ENCODE measurements at regions not wholly inside any gene's neighbourhood (a gene's known extent, or its start where the extent isn't known, plus 50 kb on each side); places are given as distances from the start of the nearest gene placed in this dataset.

GRCh38 chr3:70832089-70832833, 519.8 kb upstream of the MDFIC2 start:
- Mint-ChIP-seq H3K4me1 (ENCODE audit: insufficient read depth, unreplicated experiment) (no peaks in the 10 kb centered on the region), H3K9me3 (ENCODE audit: unreplicated experiment) (no peaks in the 10 kb centered on the region), H3K27me3 (ENCODE audit: insufficient read depth, unreplicated experiment) (no peaks in the 10 kb centered on the region), H3K27ac (ENCODE audit: low read depth, unreplicated experiment) (no peak overlapping the region), H3K4me3 (ENCODE audit: unreplicated experiment) (no peak overlapping the region), H3K36me3 (ENCODE audit: insufficient read depth, unreplicated experiment) (no peaks in the 10 kb centered on the region)
- no TSS peak for BruUV-seq (replicated peaks)
- TF ChIP-seq CTCF (IDR thresholded peaks at IDR 0.05; ENCODE audit: unreplicated experiment), result no peak
- DNase-seq (ENCODE audit: unreplicated experiment), result peak; percentile 81
- CTCF ChIA-PET, result no interaction called here
- intact Hi-C loops (cut with micrococcal nuclease), result no loop called here
- POLR2A ChIA-PET, result no interaction called here

DNA sequence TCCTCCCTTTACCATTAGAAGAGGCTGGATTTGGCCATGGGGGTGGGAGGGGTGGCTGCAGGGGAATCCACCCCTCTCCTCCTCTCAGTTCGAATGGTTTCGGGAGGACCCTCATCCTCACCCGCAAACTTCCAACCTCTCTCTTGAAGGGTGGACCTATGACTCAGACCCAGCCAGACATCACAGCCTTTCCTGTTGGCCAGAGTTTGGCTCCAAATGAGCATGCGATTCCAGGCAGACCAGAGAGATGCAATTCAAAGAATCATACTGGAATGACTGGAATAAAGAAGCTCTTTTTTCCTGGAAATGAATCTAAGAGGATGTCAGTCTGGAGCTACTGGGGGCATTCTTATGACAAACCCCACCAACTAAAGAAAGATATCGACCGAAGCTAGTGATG, 516.7 kb upstream of the MDFIC2 start:
- H3K27me3 Mint-ChIP-seq (ENCODE audit: insufficient read depth, unreplicated experiment), result no peaks in the 10 kb centered on the region
- H3K9me3 Mint-ChIP-seq (ENCODE audit: unreplicated experiment), result no peaks in the 10 kb centered on the region
- H3K36me3 Mint-ChIP-seq (ENCODE audit: insufficient read depth, unreplicated experiment), result no peaks in the 10 kb centered on the region
- intact Hi-C loops (cut with micrococcal nuclease), result no loop called here
- POLR2A ChIA-PET, result no interaction called here
- TF ChIP-seq CTCF (IDR thresholded peaks at IDR 0.05; ENCODE audit: unreplicated experiment), result no peak
- BruUV-seq (replicated peaks), result no TSS peak
- H3K27ac Mint-ChIP-seq (ENCODE audit: low read depth, unreplicated experiment), result no peak overlapping the region
- CTCF ChIA-PET, result no interaction called here
- no peaks in the 10 kb centered on the region for H3K4me1 Mint-ChIP-seq (ENCODE audit: insufficient read depth, unreplicated experiment)
- peak; percentile 51 for DNase-seq (ENCODE audit: unreplicated experiment)
- H3K4me3 Mint-ChIP-seq (ENCODE audit: unreplicated experiment), result no peak overlapping the region

DNA sequence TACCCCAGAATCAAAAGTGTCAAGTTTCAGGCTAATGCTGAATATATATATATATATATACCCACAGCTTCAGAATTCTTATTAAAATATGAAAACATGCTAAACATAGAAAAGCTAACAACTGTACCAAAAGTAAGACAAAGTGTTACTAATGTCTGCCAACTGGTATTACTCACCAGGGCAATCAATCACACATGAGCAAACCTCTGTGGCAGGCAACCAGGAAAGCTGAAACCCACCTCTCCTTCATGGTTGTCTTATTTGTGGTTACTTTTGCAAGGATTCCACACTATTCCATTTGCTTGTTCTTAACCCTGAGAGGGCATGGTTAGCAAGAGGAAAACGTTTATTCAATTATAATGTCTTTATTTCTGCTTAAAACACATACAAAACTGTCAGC, 512.3 kb upstream of the MDFIC2 start:
- TF ChIP-seq CTCF (IDR thresholded peaks at IDR 0.05; ENCODE audit: unreplicated experiment), result no peak
- H3K4me3 Mint-ChIP-seq (ENCODE audit: unreplicated experiment), result no peak overlapping the region

DNA sequence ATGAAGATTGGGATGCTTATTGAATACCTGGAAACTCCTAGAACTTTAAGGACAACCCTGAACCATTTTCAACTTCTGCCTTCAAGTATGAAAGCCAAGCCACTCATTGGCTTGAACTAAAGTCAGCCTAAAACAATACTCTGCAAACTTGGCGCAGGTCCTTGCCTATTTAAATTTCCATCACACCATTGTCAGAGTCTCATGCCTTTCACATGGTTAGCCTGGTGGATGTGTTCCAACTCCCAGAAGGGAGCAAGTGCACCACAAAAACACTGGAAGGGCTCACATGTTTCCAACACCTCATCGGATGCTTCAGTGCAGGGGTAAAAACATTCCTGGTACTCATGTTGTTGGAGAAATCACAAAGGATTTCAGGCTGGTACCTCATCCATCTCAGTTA, 511.6 kb upstream of the MDFIC2 start:
- H3K4me3 Mint-ChIP-seq (ENCODE audit: unreplicated experiment), result no peak overlapping the region
- H3K4me1 Mint-ChIP-seq (ENCODE audit: insufficient read depth, unreplicated experiment), result no peaks in the 10 kb centered on the region
- POLR2A ChIA-PET, result interaction anchor here (0.7 to 0.8 kb wide), 2 partner anchors 14 to 19 kb away, joined by 3 read pairs; no protein-coding TSS in a partner anchor
- intact Hi-C loops (cut with micrococcal nuclease), result no loop called here
- H3K27me3 Mint-ChIP-seq (ENCODE audit: insufficient read depth, unreplicated experiment), result no peaks in the 10 kb centered on the region
- CTCF ChIA-PET, result no interaction called here
- DNase-seq (ENCODE audit: unreplicated experiment), result peak; percentile 23
- no peaks in the 10 kb centered on the region for H3K9me3 Mint-ChIP-seq (ENCODE audit: unreplicated experiment)
- BruUV-seq (replicated peaks), result no TSS peak
- no peak for TF ChIP-seq CTCF (IDR thresholded peaks at IDR 0.05; ENCODE audit: unreplicated experiment)
- H3K27ac Mint-ChIP-seq (ENCODE audit: low read depth, unreplicated experiment), result no peak overlapping the region
- no peaks in the 10 kb centered on the region for H3K36me3 Mint-ChIP-seq (ENCODE audit: insufficient read depth, unreplicated experiment)

More for the DNA sequence above, 512.3 kb upstream of the MDFIC2 start:
- H3K4me1 Mint-ChIP-seq (ENCODE audit: insufficient read depth, unreplicated experiment), result no peaks in the 10 kb centered on the region
- H3K36me3 Mint-ChIP-seq (ENCODE audit: insufficient read depth, unreplicated experiment), result no peaks in the 10 kb centered on the region
- intact Hi-C loops (cut with micrococcal nuclease), result no loop called here
- CTCF ChIA-PET, result interaction anchor here (1.0 kb wide), 1 partner anchor 174 kb away, joined by 3 read pairs; no protein-coding TSS in a partner anchor
- H3K9me3 Mint-ChIP-seq (ENCODE audit: unreplicated experiment), result no peaks in the 10 kb centered on the region
- peak; percentile 84 for DNase-seq (ENCODE audit: unreplicated experiment)
- BruUV-seq (replicated peaks), result no TSS peak
- POLR2A ChIA-PET, result interaction anchor here (0.7 to 0.8 kb wide), 2 partner anchors 13 to 19 kb away, joined by 3 read pairs; no protein-coding TSS in a partner anchor
- no peaks in the 10 kb centered on the region for H3K27me3 Mint-ChIP-seq (ENCODE audit: insufficient read depth, unreplicated experiment)
- H3K27ac Mint-ChIP-seq (ENCODE audit: low read depth, unreplicated experiment), result no peak overlapping the region
